Kidney (tissue), 13 donors: ENCODE measurements at regions not wholly inside any gene's neighbourhood (a gene's known extent, or its start where the extent isn't known, plus 50 kb on each side); places are given as distances from the start of the nearest gene placed in this dataset.

Source experiments
- DNase-seq, 5 donors: peaks; one replicate each; pipeline ENCODE4 v3.0.0-alpha.2; 2013 to 2020
- FAIRE-seq: peaks from 2 replicates; lab custom pipeline; 2012; peaks lifted over from hg19 to GRCh38; lab: Jason Lieb, UNC
- H3K27ac ChIP-seq, 2 donors: one replicate each; pipeline ENCODE4 v1.7.0; 2013; ENCODE audit warnings: low read depth in 2 of 2, low read length in 2 of 2, inconsistent platforms in 1 of 2
- H3K27me3 ChIP-seq: one replicate; pipeline ENCODE4 v1.7.1; 2013; ENCODE audit warnings: low read length, inconsistent platforms; ENCODE audit not compliant: control insufficient read depth, insufficient read depth
- H3K36me3 ChIP-seq, 3 donors: one replicate each; pipeline versions ENCODE4 v1.7.0 to v1.7.1; 2013; ENCODE audit warnings: low read length in 3 of 3, control low read depth in 1 of 3, inconsistent platforms in 1 of 3; ENCODE audit not compliant: insufficient read depth in 3 of 3, control insufficient read depth in 2 of 3
- H3K4me1 ChIP-seq, 3 donors: one replicate each; pipeline versions ENCODE4 v1.7.0 to v1.7.1; 2013; ENCODE audit warnings: low read length in 3 of 3, inconsistent platforms in 1 of 3, low read depth in 1 of 3; ENCODE audit not compliant: control insufficient read depth in 2 of 3, insufficient read depth in 2 of 3
- H3K4me3 ChIP-seq, 3 donors: one replicate each; pipeline versions ENCODE4 v1.7.0 to v1.8.1; 2013; ENCODE audit warnings: low read length in 3 of 3, control low read depth in 1 of 3, inconsistent platforms in 1 of 3
- H3K9ac ChIP-seq, 3 donors: one replicate each; pipeline versions ENCODE4 v1.7.0 to v1.7.1; 2013; ENCODE audit warnings: low read length in 3 of 3, control low read depth in 1 of 3, inconsistent platforms in 1 of 3
- H3K9me3 ChIP-seq, 3 donors: one replicate each; pipeline versions ENCODE4 v1.7.0 to v1.7.1; 2013; ENCODE audit warnings: low read length in 3 of 3, control low read depth in 1 of 3, inconsistent platforms in 1 of 3; ENCODE audit not compliant: control insufficient read depth in 2 of 3, insufficient read depth in 1 of 3
- CTCF ChIP-seq: IDR thresholded peaks from 3 replicates; pipeline ENCODE4 v1.5.1; 2012; ENCODE audit warnings: mild to moderate bottlenecking, moderate library complexity, borderline replicate concordance; ENCODE audit not compliant: insufficient read depth; ENCODE audit errors: extremely low read depth
- intact Hi-C: fragments of 100-400 bp; cut with DNase I; formaldehyde crosslinking; loops from one replicate; pipeline ENCODE4 v1.11.1; 2022
- donor health status: control.
- donor health status: control.
- donor health status: control.
- donor health status: control.
- donor health status: control.
- donor health status: DM: yes; HTN: yes; CAD: no.
- donor health status: Normal renal cell carcinoma (clear cell type).

DNA sequence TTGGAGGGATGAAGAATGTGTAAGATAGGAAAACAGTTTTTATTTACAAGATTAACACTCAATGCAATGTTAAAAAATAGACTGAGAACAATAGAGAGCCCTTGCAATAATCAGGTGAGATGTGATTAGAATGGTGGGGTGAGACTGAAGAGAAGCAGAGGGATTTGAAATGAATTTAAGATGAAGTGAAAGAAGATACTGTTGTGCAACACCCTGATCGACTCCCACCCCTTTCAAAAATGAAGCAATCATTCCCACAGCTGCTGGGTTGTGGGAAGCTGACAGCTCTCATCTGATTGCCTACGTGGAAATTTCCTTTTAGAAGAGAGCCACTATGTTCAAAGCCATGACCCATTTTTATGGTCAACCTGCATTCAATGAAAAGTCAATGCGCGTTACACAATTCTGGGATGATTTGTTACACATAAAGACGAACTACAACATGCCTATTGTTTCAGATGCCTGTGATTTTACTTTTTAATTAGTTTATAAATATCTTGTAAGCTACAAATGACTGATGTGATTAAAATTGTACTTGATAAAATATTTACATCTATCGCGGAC lies 1374.8 kb downstream of the PCDH9 start:
- H3K4me3 ChIP-seq = no peak overlapping the region
- no peaks in the 10 kb centered on the region for H3K9me3 ChIP-seq
- H3K36me3 ChIP-seq = no peaks in the 10 kb centered on the region
- H3K9ac ChIP-seq = no peak overlapping the region
- no peak for TF ChIP-seq CTCF
- no peaks in the 10 kb centered on the region for H3K27me3 ChIP-seq
- FAIRE-seq (no peak), DNase-seq (no peak)
- H3K4me1 ChIP-seq = no peaks in the 10 kb centered on the region
- no peak overlapping the region for H3K27ac ChIP-seq
- intact Hi-C loops = no loop called here

DNA sequence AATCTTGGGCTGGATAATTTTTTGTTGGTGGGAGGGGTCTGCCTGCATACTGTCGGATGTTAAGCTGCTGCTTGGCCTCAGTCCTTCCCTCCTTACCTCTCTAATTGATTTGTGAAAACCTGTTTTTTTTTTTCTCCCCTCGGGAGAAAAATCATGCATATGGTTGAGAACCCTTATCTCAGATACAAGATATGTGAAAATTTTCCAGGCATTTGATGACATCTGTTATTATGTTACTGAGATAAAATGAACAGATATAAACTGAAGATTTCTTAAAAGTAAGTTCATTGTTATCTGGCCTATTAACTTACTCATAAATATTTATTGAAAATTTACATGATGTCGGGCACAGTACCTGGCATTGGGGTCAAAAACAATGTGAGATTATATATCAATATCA lies 1375.7 kb downstream of the PCDH9 start:
- Histone ChIP-seq H3K4me3 (no peak overlapping the region), H3K9ac (no peak overlapping the region), H3K27ac (no peak overlapping the region), H3K27me3 (no peaks in the 10 kb centered on the region), H3K9me3 (no peaks in the 10 kb centered on the region), H3K4me1 (no peaks in the 10 kb centered on the region), H3K36me3 (no peaks in the 10 kb centered on the region)
- no peak for FAIRE-seq
- DNase-seq = no peak
- TF ChIP-seq CTCF = no peak
- intact Hi-C loops = no loop called here

DNA sequence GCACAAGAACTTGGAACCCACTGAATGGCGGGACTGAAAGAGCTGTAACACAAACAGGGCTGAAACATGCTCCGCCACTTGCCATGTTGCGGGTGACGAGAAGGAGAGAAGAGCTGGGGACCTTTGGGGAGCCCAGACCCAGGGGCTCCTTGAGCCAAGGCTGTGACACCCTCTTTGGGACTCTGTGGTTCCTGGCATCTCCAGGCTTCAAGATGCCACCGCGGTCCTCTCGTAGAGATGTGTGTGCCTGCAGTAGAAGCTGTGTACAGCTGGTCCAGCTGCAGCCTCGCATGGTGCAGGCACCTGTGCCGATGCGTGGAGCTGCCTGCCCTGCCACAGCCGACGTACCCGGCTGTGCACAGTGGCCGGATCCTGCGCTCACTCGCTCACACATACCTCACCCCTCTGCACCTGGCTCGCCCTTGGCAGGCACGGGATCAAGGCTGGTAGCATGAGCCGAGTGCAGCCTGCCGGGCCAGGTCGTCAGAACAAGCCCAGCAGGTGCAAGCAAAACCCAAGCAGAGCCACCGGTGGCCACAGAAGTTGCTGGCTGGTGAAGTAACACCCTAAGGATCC lies 1385.8 kb downstream of the PCDH9 start:
- no peaks in the 10 kb centered on the region for H3K36me3 ChIP-seq
- no peaks in the 10 kb centered on the region for H3K9me3 ChIP-seq
- H3K27me3 ChIP-seq = no peaks in the 10 kb centered on the region
- H3K9ac ChIP-seq = no peak overlapping the region
- intact Hi-C loops = no loop called here
- H3K4me3 ChIP-seq = no peak overlapping the region
- H3K27ac ChIP-seq = no peak overlapping the region
- DNase-seq (peak in 1 of 5 donors; percentile 59), FAIRE-seq (no peak)
- no peak for TF ChIP-seq CTCF
- no peaks in the 10 kb centered on the region for H3K4me1 ChIP-seq
